ENCODE measurements at regions not wholly inside any gene's neighbourhood (a gene's known extent, or its start where the extent isn't known, plus 50 kb on each side); places are given as distances from the start of the nearest gene placed in this dataset.
A peak's percentile ranks its signal among the peaks of the same experiment; 100 is the strongest.

DNA sequence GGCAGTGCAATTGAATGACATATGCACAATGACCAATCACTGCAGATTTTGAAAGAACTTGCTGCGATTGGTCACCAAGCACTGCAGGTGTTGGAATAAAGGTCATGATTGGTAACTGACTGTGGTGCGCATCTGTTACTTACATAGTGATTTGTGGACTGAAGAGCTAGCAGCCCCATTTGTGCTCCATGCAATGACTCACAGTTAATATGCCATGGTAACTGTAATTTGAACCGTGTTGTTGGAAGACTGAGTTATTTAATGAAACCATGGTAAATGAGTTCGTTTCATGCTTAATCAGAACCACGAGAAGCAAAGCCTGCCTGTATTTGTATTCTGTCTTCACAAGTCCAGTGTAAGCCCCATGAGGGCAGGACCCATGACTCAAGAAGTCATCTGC is 220.5 kb downstream of the TJP1 start:
- no peak for DNase-seq

DNA sequence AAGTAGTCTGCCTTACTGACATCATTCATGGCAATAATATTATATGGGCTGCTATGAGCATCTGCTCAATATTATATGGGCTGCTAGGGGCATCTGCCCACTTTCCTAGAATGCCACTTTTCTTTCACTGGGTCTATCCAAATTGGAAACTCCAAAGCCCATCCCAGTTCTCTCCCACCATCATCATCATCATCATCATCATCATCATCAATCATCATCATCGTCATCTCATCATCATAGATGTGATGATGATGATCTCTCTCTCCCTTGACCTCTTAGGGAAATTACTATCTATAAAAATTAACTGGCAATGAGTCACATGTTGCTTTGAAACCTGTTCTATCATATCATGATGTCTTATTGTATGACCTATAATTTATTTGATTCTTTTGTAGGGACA is 222.0 kb downstream of the TJP1 start:
- DNase-seq, result no peak

- no peak for DNase-seq
Observed at GRCh38 chr15:29596266-29596665, 226.0 kb downstream of the TJP1 start.

GRCh38 chr15:29593629-29594028 is 228.6 kb downstream of the TJP1 start:
- DNase-seq, result no peak

DNA sequence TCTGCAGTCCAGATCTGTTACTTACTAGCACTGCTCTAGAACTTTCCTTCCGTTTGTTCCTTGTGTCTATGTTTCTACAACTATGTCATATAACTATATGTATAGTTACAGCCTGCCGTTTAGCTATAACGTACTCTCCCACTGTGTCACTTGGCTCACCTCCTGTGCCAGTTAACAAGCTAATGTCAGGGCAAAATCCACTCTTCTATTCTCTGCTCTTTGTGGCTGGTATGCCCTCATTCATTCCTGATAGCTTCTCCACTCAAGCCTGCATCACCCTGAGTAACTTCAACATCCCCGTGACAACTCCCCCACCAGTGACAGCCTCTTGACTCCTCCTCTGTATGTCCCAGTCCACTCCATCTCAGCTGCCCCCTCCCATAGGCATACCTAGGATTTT is 229.2 kb downstream of the TJP1 start:
- no peak for DNase-seq

- no peak for DNase-seq
Observed at GRCh38 chr15:29590701-29591100, 231.6 kb downstream of the TJP1 start.

DNA sequence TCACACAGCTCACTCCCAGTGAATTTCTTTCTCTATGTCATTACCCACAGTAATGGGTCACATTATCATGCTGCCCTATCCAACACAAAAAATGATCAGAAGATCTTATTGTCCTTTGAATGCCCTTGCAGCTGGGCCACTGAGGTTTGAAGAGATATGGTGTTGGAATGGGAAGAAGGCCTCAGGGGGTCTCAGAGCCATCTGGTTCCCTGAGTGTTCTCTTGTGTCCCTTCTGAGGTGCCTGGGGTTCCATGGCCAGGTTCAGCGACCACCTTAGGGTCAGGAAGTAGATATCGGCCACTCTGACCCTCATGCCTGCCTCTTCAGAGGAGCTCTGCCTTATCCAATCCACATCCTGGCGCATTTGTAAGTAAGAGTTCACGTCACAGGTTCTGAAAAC is 232.3 kb downstream of the TJP1 start:
- DNase-seq, result no peak

- peak; percentile 23 for DNase-seq
Observed at GRCh38 chr15:29589416-29589815, 232.9 kb downstream of the TJP1 start.

- no peak for DNase-seq
Observed at GRCh38 chr15:29573197-29573838, 248.9 kb downstream of the TJP1 start.

DNA sequence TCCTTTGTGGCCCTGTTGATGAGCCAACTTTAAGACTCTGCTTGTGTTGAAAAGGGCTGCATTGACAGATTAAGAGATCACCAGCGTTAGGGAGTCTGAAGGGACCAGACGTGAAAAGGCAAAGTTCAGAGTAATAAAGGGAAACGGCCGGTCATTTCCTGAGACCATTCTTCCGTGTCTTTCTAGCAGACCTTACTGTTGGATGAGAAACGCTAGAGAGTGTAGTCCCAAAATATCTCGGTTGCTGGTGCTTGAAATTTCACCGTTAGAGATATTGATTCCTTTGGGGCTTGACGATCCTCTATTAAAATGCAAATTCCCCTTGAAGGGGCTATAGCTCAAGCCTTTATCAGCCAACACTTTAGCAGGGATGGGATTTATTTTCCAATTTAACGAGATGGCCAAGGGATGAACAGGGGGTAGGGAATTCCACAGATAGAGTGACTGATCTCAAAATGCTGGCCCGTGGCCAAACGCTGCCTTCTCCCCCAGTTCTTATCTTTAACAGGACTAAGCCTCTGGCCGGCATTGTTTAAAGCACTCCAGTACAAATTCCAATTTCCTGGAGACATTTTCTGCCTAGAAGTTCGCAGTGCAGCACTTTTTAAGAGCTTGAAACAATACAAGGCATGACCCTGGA is 250.4 kb downstream of the TJP1 start:
- peak; percentile 57 for DNase-seq

- DNase-seq, result peak; percentile 86
Observed at GRCh38 chr15:29570948-29571791, 251.1 kb downstream of the TJP1 start.

- DNase-seq, result peak; percentile 64
Observed at GRCh38 chr15:29570121-29570947, 251.9 kb downstream of the TJP1 start.

- DNase-seq, result peak; percentile 33
Observed at GRCh38 chr15:29569533-29570092, 252.7 kb downstream of the TJP1 start.

DNA sequence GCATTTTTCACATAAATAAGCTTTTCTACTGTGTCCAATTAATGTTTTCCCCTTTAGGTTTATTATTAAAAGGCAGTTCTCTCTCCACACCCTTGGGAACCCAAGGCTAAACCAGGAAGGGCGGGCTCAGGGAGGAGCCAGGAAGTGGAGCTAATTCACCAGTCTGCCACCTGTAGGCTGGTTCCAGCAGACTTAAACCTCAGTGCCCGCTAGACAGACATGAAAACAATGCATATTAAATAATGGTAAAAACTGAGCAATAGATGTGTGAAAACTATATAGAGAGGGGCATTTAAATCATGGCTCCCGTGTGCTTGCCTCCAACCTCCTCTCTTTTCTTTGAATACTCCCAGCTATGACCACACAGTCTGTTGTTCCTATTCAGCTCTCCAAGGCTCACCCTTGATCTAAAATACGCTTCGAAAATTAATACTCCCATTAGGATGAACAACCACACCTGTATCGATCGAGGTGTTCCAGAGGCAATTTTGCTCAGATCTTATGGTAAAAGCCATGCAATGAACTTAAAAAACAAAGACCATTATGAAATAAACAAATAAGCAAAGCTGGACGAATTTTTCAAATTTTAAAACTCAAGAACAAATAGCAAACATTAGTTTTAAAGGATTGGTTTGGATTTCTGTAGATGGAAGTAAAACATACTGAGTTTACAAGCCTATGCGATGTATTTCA is 253.3 kb downstream of the TJP1 start:
- DNase-seq, result peak; percentile 29

DNA sequence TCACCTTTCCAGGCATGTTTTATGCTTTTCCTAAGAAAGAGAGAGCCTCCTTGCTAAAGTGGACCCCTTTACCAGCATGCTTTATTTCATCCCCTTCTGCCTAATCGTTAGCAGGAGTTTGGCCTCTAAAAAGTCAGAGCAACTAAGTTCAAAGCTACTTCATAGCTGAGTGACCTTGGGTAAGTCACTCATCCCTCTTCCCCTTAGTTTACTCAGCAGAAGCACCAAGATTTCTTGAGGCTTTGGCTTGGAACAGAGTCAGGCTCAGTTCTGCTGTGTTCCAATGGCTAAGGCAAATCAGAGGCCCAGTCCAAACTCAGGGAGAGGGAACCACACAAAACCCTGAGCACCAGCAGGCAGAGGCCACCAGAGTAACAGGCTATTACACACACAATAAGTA is 254.9 kb downstream of the TJP1 start:
- DNase-seq, result no peak

DNA sequence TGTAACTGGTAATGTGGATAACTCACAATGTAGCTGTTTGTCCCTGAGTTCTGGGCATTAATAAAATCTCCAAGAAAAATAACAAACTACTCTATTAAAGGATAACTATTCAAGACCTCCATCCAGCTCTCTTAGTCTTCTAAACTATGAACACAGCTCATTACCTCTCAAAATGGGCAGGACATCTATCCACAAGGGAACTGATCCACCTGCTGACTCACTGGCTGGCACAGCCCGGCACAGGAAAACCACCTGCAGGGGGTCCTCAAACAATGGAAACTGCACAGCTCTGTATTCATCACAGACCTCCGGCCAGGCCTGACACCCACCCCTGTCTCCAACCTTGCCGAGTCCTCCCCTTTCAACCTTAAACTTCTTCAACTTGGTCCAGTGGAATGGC is 255.4 kb downstream of the TJP1 start:
- DNase-seq, result no peak

GRCh38 chr15:29563112-29563511 is 259.2 kb downstream of the TJP1 start:
- no peak for DNase-seq

DNA sequence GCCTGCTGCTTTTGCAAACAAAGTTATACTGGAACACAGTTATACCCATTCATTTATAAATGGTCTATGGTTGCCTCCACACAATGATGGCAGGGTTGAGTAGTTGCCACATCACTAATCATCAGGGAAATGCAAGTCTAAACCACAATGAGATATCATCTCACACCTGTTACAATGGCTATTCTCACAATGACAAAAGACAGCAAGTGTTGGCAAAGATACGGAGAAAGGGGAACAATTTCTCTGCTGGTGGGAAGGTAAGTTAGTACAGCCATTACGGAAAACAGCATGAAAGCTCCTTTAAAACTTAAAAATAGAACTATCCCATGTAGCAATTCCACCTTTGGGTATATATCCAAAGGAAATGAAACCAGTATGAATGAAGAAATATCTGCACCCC is 261.4 kb downstream of the TJP1 start:
- DNase-seq, result no peak

DNA sequence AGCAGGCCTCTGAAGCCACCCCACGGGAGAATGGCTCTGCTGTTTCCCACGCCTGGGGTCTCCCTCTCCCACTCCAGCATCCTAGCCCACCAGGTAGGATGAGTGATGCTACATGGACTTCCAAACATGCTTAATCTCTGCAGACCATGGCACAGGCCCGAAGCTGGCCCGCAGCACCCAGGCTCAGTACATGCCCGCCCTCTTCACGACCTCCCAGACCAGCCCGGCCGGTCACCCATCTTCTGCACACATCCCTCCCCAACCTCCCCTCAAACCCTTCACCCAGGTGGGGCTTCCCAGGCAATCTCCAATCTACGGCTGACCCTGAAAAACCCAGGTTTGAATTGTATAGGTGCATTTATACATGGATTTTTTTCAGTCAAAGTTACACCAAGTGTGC is 264.0 kb downstream of the TJP1 start:
- no peak for DNase-seq

GRCh38 chr15:29557171-29557570 is 265.1 kb downstream of the TJP1 start:
- no peak for DNase-seq

DNA sequence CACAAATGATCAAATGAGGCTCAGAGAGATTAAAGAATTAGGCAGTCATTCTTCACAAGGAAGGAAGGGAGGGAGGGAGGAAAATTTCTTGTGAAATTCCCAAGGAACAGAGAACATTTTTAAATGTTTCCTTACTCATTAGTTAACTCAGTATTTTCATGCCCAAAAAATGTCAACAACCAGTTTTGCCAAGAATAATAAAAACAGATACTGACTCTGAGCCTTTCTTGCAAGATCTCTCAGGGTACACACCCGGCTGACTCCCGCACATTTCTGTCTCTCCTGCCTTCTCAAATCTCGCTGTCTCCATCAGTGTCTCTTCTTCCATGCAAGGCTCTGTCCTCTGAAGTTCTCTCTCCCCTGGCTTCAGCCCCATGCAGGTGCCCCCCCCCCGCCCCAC is 265.9 kb downstream of the TJP1 start:
- no peak for DNase-seq

DNA sequence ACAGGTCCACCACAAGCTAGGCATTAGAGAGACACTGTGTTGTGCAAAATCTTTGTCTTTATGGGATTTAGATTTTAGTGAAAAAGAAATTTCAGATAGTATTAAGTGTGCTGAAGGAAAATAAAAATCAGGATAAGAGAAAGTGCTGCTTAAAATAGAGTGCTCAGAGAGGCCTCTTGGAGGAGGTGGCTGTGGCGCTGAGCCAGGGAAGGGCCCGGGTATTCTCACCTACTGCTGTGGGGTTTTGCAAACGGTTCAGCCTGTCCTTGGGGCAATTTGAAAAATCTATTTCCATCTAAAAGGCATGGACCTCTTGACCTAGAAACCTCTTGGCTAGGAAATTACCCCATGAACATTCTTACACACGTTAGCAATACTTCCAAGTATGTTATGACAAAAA is 267.7 kb downstream of the TJP1 start:
- DNase-seq, result no peak

Measured in retina (tissue), 1 donor.